PC-9 (cell line): ENCODE measurements at regions not wholly inside any gene's neighbourhood (a gene's known extent, or its start where the extent isn't known, plus 50 kb on each side); places are given as distances from the start of the nearest gene placed in this dataset.

ENCODE experiments used
- BruUV-seq: library from RNA; stranded (reverse); fragments of 400-500 nt; replicated peaks from 2 replicates; lab custom pipeline; 2021; lab: Mats Ljungman, UMichigan
- CTCF ChIA-PET: fragments of 300-600 bp; sonication (Branson Sonifier 250); formaldehyde crosslinking; loops from one replicate; lab custom pipeline; 2022; ENCODE audit warnings: antibody characterized with exemption; lab: Charles Lee
- POLR2A ChIA-PET: fragments of 300-600 bp; sonication (Branson Sonifier 250); formaldehyde crosslinking; loops from one replicate; lab custom pipeline; 2022; ENCODE audit warnings: antibody characterized with exemption; ENCODE audit not compliant: unreplicated experiment; lab: Charles Lee
- DNase-seq, 2 experiments: peaks; one replicate each; pipeline versions ENCODE4 v3.0.0 to v3.0.0-alpha.2; 2015 to 2022; ENCODE audit warnings: mixed read lengths in 1 of 2
- H2AFZ ChIP-seq: fragments of 200-600 bp; sonication (generic); 2 replicates; pipeline ENCODE4 v1.8.1; 2017; ENCODE audit warnings: antibody characterized with exemption
- H3F3A ChIP-seq: fragments of 200-600 bp; sonication (generic); 2 replicates; pipeline ENCODE4 v1.8.1; 2017; ENCODE audit warnings: antibody characterized with exemption, mild to moderate bottlenecking, low read depth; ENCODE audit not compliant: insufficient read depth
- H3K27ac ChIP-seq: fragments of 200-600 bp; sonication (generic); 2 replicates; pipeline ENCODE4 v1.6.1; 2016; ENCODE audit warnings: mixed run types
- H3K27me3 ChIP-seq: fragments of 200-600 bp; sonication (generic); 2 replicates; pipeline ENCODE4 v1.6.1; 2016; ENCODE audit warnings: low read depth, mixed run types; ENCODE audit not compliant: insufficient read depth
- H3K36me3 ChIP-seq: fragments of 200-600 bp; sonication (generic); 2 replicates; pipeline ENCODE4 v1.6.1; 2016; ENCODE audit warnings: low read depth, mixed run types
- H3K4me1 ChIP-seq: fragments of 200-600 bp; sonication (generic); replicated peaks from 2 replicates; pipeline ENCODE4 v1.6.1; 2016; ENCODE audit warnings: mixed run types; ENCODE audit not compliant: insufficient read depth
- H3K4me2 ChIP-seq: fragments of 200-600 bp; sonication (generic); 2 replicates; pipeline ENCODE4 v1.6.1; 2017; ENCODE audit warnings: mixed run types
- H3K4me3 ChIP-seq: fragments of 200-600 bp; sonication (generic); 2 replicates; pipeline ENCODE4 v1.6.1; 2016; ENCODE audit warnings: mixed run types
- H3K79me2 ChIP-seq: fragments of 200-600 bp; sonication (generic); 2 replicates; pipeline ENCODE4 v1.6.1; 2017; ENCODE audit warnings: low read depth, mixed run types
- H3K9me2 ChIP-seq: fragments of 200-600 bp; sonication (generic); 2 replicates; pipeline ENCODE4 v1.8.1; 2017; ENCODE audit warnings: mild to moderate bottlenecking; ENCODE audit not compliant: insufficient read depth
- H3K9me3 ChIP-seq: fragments of 200-600 bp; sonication (generic); 2 replicates; pipeline ENCODE4 v1.8.1; 2016; ENCODE audit warnings: low read depth; ENCODE audit not compliant: insufficient read depth
- H4K20me1 ChIP-seq: fragments of 200-600 bp; sonication (generic); 2 replicates; pipeline ENCODE4 v1.8.1; 2017; ENCODE audit not compliant: insufficient read depth
- CTCF ChIP-seq: fragments of 200-600 bp; sonication (generic); conservative IDR thresholded peaks from 2 replicates; pipeline ENCODE4 v1.6.1; 2017; ENCODE audit warnings: mixed run types, antibody characterized with exemption, mild to moderate bottlenecking, moderate library complexity
- EZH2 ChIP-seq: fragments of 200-600 bp; sonication (generic); IDR thresholded peaks from 2 replicates; pipeline ENCODE4 v1.8.0; 2017; ENCODE audit warnings: antibody characterized with exemption, low read depth
- intact Hi-C: fragments of 100-400 bp; cut with micrococcal nuclease; formaldehyde crosslinking; loops from one replicate; pipeline ENCODE4 v1.10.0; 2022; ENCODE audit not compliant: unreplicated experiment

- H3K36me3 ChIP-seq, result no peaks in the 10 kb centered on the region
- no TSS peak for BruUV-seq
- H3K9me2 ChIP-seq, result no peaks in the 10 kb centered on the region
- H3K4me1 ChIP-seq, result no peaks in the 10 kb centered on the region
- H3K27me3 ChIP-seq, result no peaks in the 10 kb centered on the region
- H4K20me1 ChIP-seq, result no peaks in the 10 kb centered on the region
- H2AFZ ChIP-seq, result no peak overlapping the region; the same call in 1 of the 2 replicates
- H3F3A ChIP-seq, result no peaks in the 10 kb centered on the region
- intact Hi-C loops, result no loop called here
- no peak for DNase-seq
- no peak overlapping the region for H3K4me3 ChIP-seq
- TF ChIP-seq EZH2 (no peak), CTCF (no peak)
- no peak overlapping the region for H3K27ac ChIP-seq
- no peak overlapping the region for H3K4me2 ChIP-seq
- H3K9me3 ChIP-seq, result no peaks in the 10 kb centered on the region; the same call in 1 of the 2 replicates
- H3K79me2 ChIP-seq, result no peaks in the 10 kb centered on the region
- ChIA-PET POLR2A (no interaction called here), CTCF (no interaction called here)
Measured at GRCh38 chr18:73975266-73975665, 172.4 kb downstream of the FBXO15 start.

- H3K9me3 ChIP-seq, result no peaks in the 10 kb centered on the region; the same call in 1 of the 2 replicates
- no peak overlapping the region for H3K27ac ChIP-seq
- no peaks in the 10 kb centered on the region for H3K9me2 ChIP-seq
- intact Hi-C loops, result no loop called here
- H2AFZ ChIP-seq, result no peak overlapping the region
- TF ChIP-seq EZH2, result no peak
- no peak for TF ChIP-seq CTCF
- H3K4me1 ChIP-seq, result no peaks in the 10 kb centered on the region
- no peak overlapping the region for H3K4me2 ChIP-seq
- CTCF ChIA-PET, result no interaction called here
- POLR2A ChIA-PET, result no interaction called here
- DNase-seq, result no peak
- no peaks in the 10 kb centered on the region for H3F3A ChIP-seq
- no peak overlapping the region for H3K4me3 ChIP-seq
- H3K27me3 ChIP-seq, result no peaks in the 10 kb centered on the region
- H3K36me3 ChIP-seq, result no peaks in the 10 kb centered on the region
- BruUV-seq, result no TSS peak
- H3K79me2 ChIP-seq, result no peaks in the 10 kb centered on the region
- no peaks in the 10 kb centered on the region for H4K20me1 ChIP-seq
Measured at GRCh38 chr18:73973972-73974371, 173.7 kb downstream of the FBXO15 start.

GRCh38 chr18:73966954-73967353 lies 180.7 kb downstream of the FBXO15 start:
- no peak overlapping the region for H3K27ac ChIP-seq
- H3K79me2 ChIP-seq, result no peaks in the 10 kb centered on the region
- H3K4me2 ChIP-seq, result no peak overlapping the region
- no peaks in the 10 kb centered on the region for H3K36me3 ChIP-seq
- H3F3A ChIP-seq, result no peaks in the 10 kb centered on the region
- H3K27me3 ChIP-seq, result no peaks in the 10 kb centered on the region
- H3K4me3 ChIP-seq, result no peak overlapping the region
- ChIA-PET POLR2A (no interaction called here), CTCF (no interaction called here)
- H3K9me2 ChIP-seq, result no peaks in the 10 kb centered on the region
- no peaks in the 10 kb centered on the region for H4K20me1 ChIP-seq
- H2AFZ ChIP-seq, result no peak overlapping the region
- H3K4me1 ChIP-seq, result no peaks in the 10 kb centered on the region
- no peak for TF ChIP-seq EZH2
- no TSS peak for BruUV-seq
- intact Hi-C loops, result no loop called here
- no peaks in the 10 kb centered on the region; the same call in none of the 2 replicates for H3K9me3 ChIP-seq
- no peak for DNase-seq

GRCh38 chr18:73962256-73962655 lies 185.4 kb downstream of the FBXO15 start:
- no peak for TF ChIP-seq EZH2
- H3K9me3 ChIP-seq, result no peaks in the 10 kb centered on the region; the same call in 1 of the 2 replicates
- peaks cover 8% of the 10 kb centered on the region; the same call in 1 of the 2 replicates for H3K4me1 ChIP-seq
- no peak overlapping the region for H2AFZ ChIP-seq
- no TSS peak for BruUV-seq
- no peaks in the 10 kb centered on the region for H3K36me3 ChIP-seq
- H3K27ac ChIP-seq, result no peak overlapping the region
- no peaks in the 10 kb centered on the region for H3K9me2 ChIP-seq
- no peak overlapping the region for H3K4me2 ChIP-seq
- ChIA-PET POLR2A (no interaction called here), CTCF (interaction anchor here (0.6 kb wide), 1 partner anchor 216 kb away, joined by 3 read pairs; no protein-coding TSS in a partner anchor)
- H3K79me2 ChIP-seq, result no peaks in the 10 kb centered on the region
- intact Hi-C loops, result no loop called here
- DNase-seq, result no peak
- H4K20me1 ChIP-seq, result no peaks in the 10 kb centered on the region
- no peaks in the 10 kb centered on the region for H3F3A ChIP-seq
- no peaks in the 10 kb centered on the region for H3K27me3 ChIP-seq
- no peak overlapping the region for H3K4me3 ChIP-seq
